GM19043 (cell line): ENCODE measurements at regions not wholly inside any gene's neighbourhood (a gene's known extent, or its start where the extent isn't known, plus 50 kb on each side); places are given as distances from the start of the nearest gene placed in this dataset.

Experiments used
- ATAC-seq: cut with Tn5 transposase; IDR thresholded peaks from one replicate; pipeline ENCODE4 v1.9.1; 2021; ENCODE audit warnings: low read depth; ENCODE audit not compliant: unreplicated experiment

- ATAC-seq, result no peak
Observed at GRCh38 chr1:58030456-58030855, 516.1 kb downstream of the OMA1 start.

- no peak for ATAC-seq
Observed at GRCh38 chr1:58017641-58018040, 528.9 kb downstream of the OMA1 start.

GRCh38 chr1:58013237-58013636, 533.3 kb downstream of the OMA1 start:
- ATAC-seq, result no peak

- ATAC-seq, result no peak
Observed at GRCh38 chr1:58011978-58012377, 534.5 kb downstream of the OMA1 start.

- no peak for ATAC-seq
Observed at GRCh38 chr1:58006421-58007046, 540.0 kb downstream of the OMA1 start.

- ATAC-seq, result no peak
Observed at GRCh38 chr1:58005212-58005611, 541.3 kb downstream of the OMA1 start.

GRCh38 chr1:58003988-58004387, 542.5 kb downstream of the OMA1 start:
- ATAC-seq, result no peak

- ATAC-seq, result no peak
Observed at GRCh38 chr1:58003059-58003458, 543.5 kb downstream of the OMA1 start.

GRCh38 chr1:58000821-58001220, 545.7 kb downstream of the OMA1 start:
- no peak for ATAC-seq

GRCh38 chr1:58000116-58000515, 546.4 kb downstream of the OMA1 start:
- no peak for ATAC-seq

- ATAC-seq, result no peak
Observed at GRCh38 chr1:57996400-57996799, 550.1 kb downstream of the OMA1 start.

GRCh38 chr1:57991289-57991688, 555.2 kb downstream of the OMA1 start:
- no peak for ATAC-seq

GRCh38 chr1:57989877-57990276, 556.6 kb downstream of the OMA1 start:
- ATAC-seq, result no peak

GRCh38 chr1:57987523-57987922, 559.0 kb downstream of the OMA1 start:
- no peak for ATAC-seq

GRCh38 chr1:57986432-57986831, 560.1 kb downstream of the OMA1 start:
- peak; percentile 62 for ATAC-seq

- no peak for ATAC-seq
Observed at GRCh38 chr1:57984277-57984676, 560.4 kb upstream of the DAB1 start.

GRCh38 chr1:57983441-57983840, 559.6 kb upstream of the DAB1 start:
- no peak for ATAC-seq

GRCh38 chr1:57982852-57983251, 559.0 kb upstream of the DAB1 start:
- no peak for ATAC-seq

GRCh38 chr1:57976216-57976615, 552.4 kb upstream of the DAB1 start:
- ATAC-seq, result no peak

- ATAC-seq, result no peak
Observed at GRCh38 chr1:57968321-57968720, 544.5 kb upstream of the DAB1 start.

GRCh38 chr1:57966751-57967406, 543.0 kb upstream of the DAB1 start:
- ATAC-seq, result no peak

- no peak for ATAC-seq
Observed at GRCh38 chr1:57966340-57966739, 542.5 kb upstream of the DAB1 start.

- ATAC-seq, result no peak
Observed at GRCh38 chr1:57963581-57963980, 539.7 kb upstream of the DAB1 start.
